Keratinocyte (primary cell): ENCODE measurements at regions not wholly inside any gene's neighbourhood (a gene's known extent, or its start where the extent isn't known, plus 50 kb on each side); places are given as distances from the start of the nearest gene placed in this dataset.

Source experiments
- DNase-seq: peaks from one replicate; pipeline ENCODE4 v3.0.0-alpha.2; 2011; ENCODE audit warnings: low read depth, missing footprints, low spot score
- FAIRE-seq: peaks from 2 replicates; lab custom pipeline; 2011; peaks lifted over from hg19 to GRCh38; lab: Jason Lieb, UNC
- H2AFZ ChIP-seq: 2 replicates; pipeline ENCODE4 v1.6.0; 2012; ENCODE audit warnings: low read length, control low read depth, inconsistent platforms; ENCODE audit not compliant: control insufficient read depth
- H3K27ac ChIP-seq: 2 replicates; pipeline ENCODE4 v1.5.1; 2011; ENCODE audit warnings: low read length; ENCODE audit not compliant: control insufficient read depth, insufficient read depth
- H3K27me3 ChIP-seq: 3 replicates; pipeline ENCODE4 v1.6.0; 2011; ENCODE audit warnings: low read length; ENCODE audit not compliant: control insufficient read depth, insufficient read depth; ENCODE audit errors: extremely low read depth
- H3K36me3 ChIP-seq, 2 experiments: 2 replicates in 1 of 2; 3 replicates in 1 of 2; pipeline ENCODE4 v1.5.1; 2011; ENCODE audit warnings: low read length in 2 of 2, mild to moderate bottlenecking in 1 of 2; ENCODE audit not compliant: control insufficient read depth in 2 of 2, insufficient read depth in 2 of 2; ENCODE audit errors: extremely low read depth in 1 of 2
- H3K4me1 ChIP-seq: 3 replicates; pipeline ENCODE4 v1.5.1; 2011; ENCODE audit warnings: low read length; ENCODE audit not compliant: control insufficient read depth, insufficient read depth; ENCODE audit errors: extremely low read depth
- H3K4me2 ChIP-seq: 3 replicates; pipeline ENCODE4 v1.6.0; 2011; ENCODE audit warnings: low read depth, low read length; ENCODE audit not compliant: control insufficient read depth, insufficient read depth; ENCODE audit errors: extremely low read depth
- H3K4me3 ChIP-seq, 3 experiments: fragments of 200-600 bp in 1 of 3; sonication (generic) in 1 of 3; 2 replicates in 2 of 3; 3 replicates in 1 of 3; pipeline ENCODE4 v1.5.1; 2011 to 2016; ENCODE audit warnings: low read length in 3 of 3, mild to moderate bottlenecking in 3 of 3, control low read depth in 2 of 3, inconsistent platforms in 1 of 3, low read depth in 1 of 3, mixed read lengths in 1 of 3, mixed run types in 1 of 3, moderate library complexity in 1 of 3; ENCODE audit not compliant: control insufficient read depth in 2 of 3, insufficient read depth in 2 of 3; ENCODE audit errors: extremely low read depth in 1 of 3
- H3K79me2 ChIP-seq: 2 replicates; pipeline ENCODE4 v1.6.0; 2012; ENCODE audit warnings: low read length; ENCODE audit not compliant: control insufficient read depth, insufficient read depth
- H3K9ac ChIP-seq: 3 replicates; pipeline ENCODE4 v1.6.0; 2011; ENCODE audit warnings: low read length; ENCODE audit not compliant: control insufficient read depth, insufficient read depth; ENCODE audit errors: extremely low read depth
- H3K9me1 ChIP-seq: 3 replicates; pipeline ENCODE4 v1.6.0; 2011; ENCODE audit warnings: low read length; ENCODE audit not compliant: control insufficient read depth, insufficient read depth; ENCODE audit errors: extremely low read depth
- H3K9me3 ChIP-seq: 2 replicates; pipeline ENCODE4 v1.5.1; 2012; ENCODE audit warnings: low read depth, low read length; ENCODE audit not compliant: control insufficient read depth
- H4K20me1 ChIP-seq: 3 replicates; pipeline ENCODE4 v1.6.0; 2011; ENCODE audit warnings: low read length; ENCODE audit not compliant: control insufficient read depth, insufficient read depth; ENCODE audit errors: extremely low read depth
- CTCF ChIP-seq, 3 experiments: IDR thresholded peaks in 1 of 3; conservative IDR thresholded peaks in 1 of 3; optimal IDR thresholded peaks in 1 of 3; 2 replicates in 2 of 3; 3 replicates in 1 of 3; pipeline versions ENCODE3 to v1.5.1; 2011; ENCODE audit warnings: low read length in 3 of 3, mild to moderate bottlenecking in 3 of 3, moderate library complexity in 2 of 3, control low read depth in 1 of 3, inconsistent platforms in 1 of 3; ENCODE audit not compliant: insufficient read depth in 2 of 3; ENCODE audit errors: extremely low read depth in 1 of 3
- EZH2 ChIP-seq: IDR thresholded peaks from one replicate; pipeline ENCODE4 v1.6.1; 2012; ENCODE audit warnings: inconsistent platforms, mild to moderate bottlenecking, low read length, moderate library complexity
- dilution Hi-C: fragments of 300-500 bp; cut with MboI; formaldehyde crosslinking; loops from one replicate; pipeline ENCODE4 v1.7.0; 2020; ENCODE audit warnings: low sequenced_read_pairs; ENCODE audit not compliant: extremely low pct_ligation_motif_present

- no peak for DNase-seq
- H2AFZ ChIP-seq, result no peak overlapping the region
- H3K36me3 ChIP-seq, result no peaks in the 10 kb centered on the region
- H4K20me1 ChIP-seq, result no peaks in the 10 kb centered on the region
- H3K4me2 ChIP-seq, result no peak overlapping the region
- H3K27me3 ChIP-seq, result no peaks in the 10 kb centered on the region
- dilution Hi-C loops, result no loop called here
- TF ChIP-seq CTCF (optimal IDR thresholded peaks at IDR 0.05 in 1 of 3, IDR thresholded peaks at IDR 0.05 in 1 of 3, conservative IDR thresholded peaks at IDR 0.05 in 1 of 3; ENCODE audit: extremely low read depth in 1 of 3, insufficient read depth in 2 of 3, low read length in 3 of 3) (no peak), EZH2 (no peak)
- no peaks in the 10 kb centered on the region for H3K9me1 ChIP-seq
- H3K4me1 ChIP-seq, result no peaks in the 10 kb centered on the region
- H3K4me3 ChIP-seq, result no peak overlapping the region
- H3K79me2 ChIP-seq, result no peaks in the 10 kb centered on the region
- H3K27ac ChIP-seq, result no peak overlapping the region
- no peak overlapping the region for H3K9ac ChIP-seq
- peaks cover 3% of the 10 kb centered on the region for H3K9me3 ChIP-seq
- FAIRE-seq, result no peak
These were observed 2464.6 kb downstream of the PCDH7 start for GRCh38 chr4:33184657-33185290.

- Histone ChIP-seq H3K9me3 (peaks cover 3% of the 10 kb centered on the region), H3K9ac (no peak overlapping the region), H3K79me2 (no peaks in the 10 kb centered on the region), H3K9me1 (no peaks in the 10 kb centered on the region), H2AFZ (no peak overlapping the region), H3K27ac (no peak overlapping the region), H3K4me3 (no peak overlapping the region), H3K36me3 (no peaks in the 10 kb centered on the region), H4K20me1 (no peaks in the 10 kb centered on the region), H3K4me1 (no peaks in the 10 kb centered on the region), H3K4me2 (no peak overlapping the region), H3K27me3 (no peaks in the 10 kb centered on the region)
- TF ChIP-seq EZH2 (no peak), CTCF (optimal IDR thresholded peaks at IDR 0.05 in 1 of 3, IDR thresholded peaks at IDR 0.05 in 1 of 3, conservative IDR thresholded peaks at IDR 0.05 in 1 of 3; ENCODE audit: extremely low read depth in 1 of 3, insufficient read depth in 2 of 3, low read length in 3 of 3) (no peak)
- dilution Hi-C loops, result no loop called here
- FAIRE-seq (no peak), DNase-seq (no peak)
These were observed 2466.9 kb downstream of the PCDH7 start for GRCh38 chr4:33187035-33187434.
